Keratinocyte (primary cell): ENCODE measurements at regions not wholly inside any gene's neighbourhood (a gene's known extent, or its start where the extent isn't known, plus 50 kb on each side); places are given as distances from the start of the nearest gene placed in this dataset.
A peak's percentile ranks its signal among the peaks of the same experiment; 100 is the strongest.

Experiments
- DNase-seq: peaks from one replicate; pipeline ENCODE4 v3.0.0-alpha.2; 2011; ENCODE audit warnings: low read depth, missing footprints, low spot score
- FAIRE-seq: peaks from 2 replicates; lab custom pipeline; 2011; peaks lifted over from hg19 to GRCh38; lab: Jason Lieb, UNC
- H2AFZ ChIP-seq: 2 replicates; pipeline ENCODE4 v1.6.0; 2012; ENCODE audit warnings: low read length, control low read depth, inconsistent platforms; ENCODE audit not compliant: control insufficient read depth
- H3K27ac ChIP-seq: 2 replicates; pipeline ENCODE4 v1.5.1; 2011; ENCODE audit warnings: low read length; ENCODE audit not compliant: control insufficient read depth, insufficient read depth
- H3K27me3 ChIP-seq: 3 replicates; pipeline ENCODE4 v1.6.0; 2011; ENCODE audit warnings: low read length; ENCODE audit not compliant: control insufficient read depth, insufficient read depth; ENCODE audit errors: extremely low read depth
- H3K36me3 ChIP-seq, 2 experiments: 2 replicates in 1 of 2; 3 replicates in 1 of 2; pipeline ENCODE4 v1.5.1; 2011; ENCODE audit warnings: low read length in 2 of 2, mild to moderate bottlenecking in 1 of 2; ENCODE audit not compliant: control insufficient read depth in 2 of 2, insufficient read depth in 2 of 2; ENCODE audit errors: extremely low read depth in 1 of 2
- H3K4me1 ChIP-seq: 3 replicates; pipeline ENCODE4 v1.5.1; 2011; ENCODE audit warnings: low read length; ENCODE audit not compliant: control insufficient read depth, insufficient read depth; ENCODE audit errors: extremely low read depth
- H3K4me2 ChIP-seq: 3 replicates; pipeline ENCODE4 v1.6.0; 2011; ENCODE audit warnings: low read depth, low read length; ENCODE audit not compliant: control insufficient read depth, insufficient read depth; ENCODE audit errors: extremely low read depth
- H3K4me3 ChIP-seq, 3 experiments: fragments of 200-600 bp in 1 of 3; sonication (generic) in 1 of 3; 2 replicates in 2 of 3; 3 replicates in 1 of 3; pipeline ENCODE4 v1.5.1; 2011 to 2016; ENCODE audit warnings: low read length in 3 of 3, mild to moderate bottlenecking in 3 of 3, control low read depth in 2 of 3, inconsistent platforms in 1 of 3, low read depth in 1 of 3, mixed read lengths in 1 of 3, mixed run types in 1 of 3, moderate library complexity in 1 of 3; ENCODE audit not compliant: control insufficient read depth in 2 of 3, insufficient read depth in 2 of 3; ENCODE audit errors: extremely low read depth in 1 of 3
- H3K79me2 ChIP-seq: 2 replicates; pipeline ENCODE4 v1.6.0; 2012; ENCODE audit warnings: low read length; ENCODE audit not compliant: control insufficient read depth, insufficient read depth
- H3K9ac ChIP-seq: 3 replicates; pipeline ENCODE4 v1.6.0; 2011; ENCODE audit warnings: low read length; ENCODE audit not compliant: control insufficient read depth, insufficient read depth; ENCODE audit errors: extremely low read depth
- H3K9me1 ChIP-seq: 3 replicates; pipeline ENCODE4 v1.6.0; 2011; ENCODE audit warnings: low read length; ENCODE audit not compliant: control insufficient read depth, insufficient read depth; ENCODE audit errors: extremely low read depth
- H3K9me3 ChIP-seq: 2 replicates; pipeline ENCODE4 v1.5.1; 2012; ENCODE audit warnings: low read depth, low read length; ENCODE audit not compliant: control insufficient read depth
- H4K20me1 ChIP-seq: 3 replicates; pipeline ENCODE4 v1.6.0; 2011; ENCODE audit warnings: low read length; ENCODE audit not compliant: control insufficient read depth, insufficient read depth; ENCODE audit errors: extremely low read depth
- EZH2 ChIP-seq: IDR thresholded peaks from one replicate; pipeline ENCODE4 v1.6.1; 2012; ENCODE audit warnings: inconsistent platforms, mild to moderate bottlenecking, low read length, moderate library complexity
- dilution Hi-C: fragments of 300-500 bp; cut with MboI; formaldehyde crosslinking; loops from one replicate; pipeline ENCODE4 v1.7.0; 2020; ENCODE audit warnings: low sequenced_read_pairs; ENCODE audit not compliant: extremely low pct_ligation_motif_present
- TF ChIP-seq, protein P1 (sequence below), 3 experiments: IDR thresholded peaks in 1 of 3; conservative IDR thresholded peaks in 1 of 3; optimal IDR thresholded peaks in 1 of 3; 2 replicates in 2 of 3; 3 replicates in 1 of 3; pipeline versions ENCODE3 to v1.5.1; 2011; ENCODE audit warnings: low read length in 3 of 3, mild to moderate bottlenecking in 3 of 3, moderate library complexity in 2 of 3, control low read depth in 1 of 3, inconsistent platforms in 1 of 3; ENCODE audit not compliant: insufficient read depth in 2 of 3; ENCODE audit errors: extremely low read depth in 1 of 3

- Histone ChIP-seq H3K4me1 (peaks cover 8% of the 10 kb centered on the region), H3K4me3 (no peak overlapping the region), H3K79me2 (no peaks in the 10 kb centered on the region), H3K9me1 (no peaks in the 10 kb centered on the region), H3K9ac (no peak overlapping the region), H3K27me3 (no peaks in the 10 kb centered on the region), H3K36me3 (no peaks in the 10 kb centered on the region), H3K9me3 (no peaks in the 10 kb centered on the region), H3K4me2 (no peak overlapping the region), H4K20me1 (no peaks in the 10 kb centered on the region), H3K27ac (no peak overlapping the region), H2AFZ (no peak overlapping the region)
- dilution Hi-C loops = no loop called here
- FAIRE-seq (peak; percentile 17), DNase-seq (no peak)
- TF ChIP-seq, protein P1, sequence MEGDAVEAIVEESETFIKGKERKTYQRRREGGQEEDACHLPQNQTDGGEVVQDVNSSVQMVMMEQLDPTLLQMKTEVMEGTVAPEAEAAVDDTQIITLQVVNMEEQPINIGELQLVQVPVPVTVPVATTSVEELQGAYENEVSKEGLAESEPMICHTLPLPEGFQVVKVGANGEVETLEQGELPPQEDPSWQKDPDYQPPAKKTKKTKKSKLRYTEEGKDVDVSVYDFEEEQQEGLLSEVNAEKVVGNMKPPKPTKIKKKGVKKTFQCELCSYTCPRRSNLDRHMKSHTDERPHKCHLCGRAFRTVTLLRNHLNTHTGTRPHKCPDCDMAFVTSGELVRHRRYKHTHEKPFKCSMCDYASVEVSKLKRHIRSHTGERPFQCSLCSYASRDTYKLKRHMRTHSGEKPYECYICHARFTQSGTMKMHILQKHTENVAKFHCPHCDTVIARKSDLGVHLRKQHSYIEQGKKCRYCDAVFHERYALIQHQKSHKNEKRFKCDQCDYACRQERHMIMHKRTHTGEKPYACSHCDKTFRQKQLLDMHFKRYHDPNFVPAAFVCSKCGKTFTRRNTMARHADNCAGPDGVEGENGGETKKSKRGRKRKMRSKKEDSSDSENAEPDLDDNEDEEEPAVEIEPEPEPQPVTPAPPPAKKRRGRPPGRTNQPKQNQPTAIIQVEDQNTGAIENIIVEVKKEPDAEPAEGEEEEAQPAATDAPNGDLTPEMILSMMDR (optimal IDR thresholded peaks at IDR 0.05 in 1 of 3, IDR thresholded peaks at IDR 0.05 in 1 of 3, conservative IDR thresholded peaks at IDR 0.05 in 1 of 3; ENCODE audit: extremely low read depth in 1 of 3, insufficient read depth in 2 of 3, low read length in 3 of 3) = no peak
- no peak for TF ChIP-seq EZH2
Measured at GRCh38 chr7:101681170-101682007, 52.3 kb upstream of the MYL10 start.

DNA sequence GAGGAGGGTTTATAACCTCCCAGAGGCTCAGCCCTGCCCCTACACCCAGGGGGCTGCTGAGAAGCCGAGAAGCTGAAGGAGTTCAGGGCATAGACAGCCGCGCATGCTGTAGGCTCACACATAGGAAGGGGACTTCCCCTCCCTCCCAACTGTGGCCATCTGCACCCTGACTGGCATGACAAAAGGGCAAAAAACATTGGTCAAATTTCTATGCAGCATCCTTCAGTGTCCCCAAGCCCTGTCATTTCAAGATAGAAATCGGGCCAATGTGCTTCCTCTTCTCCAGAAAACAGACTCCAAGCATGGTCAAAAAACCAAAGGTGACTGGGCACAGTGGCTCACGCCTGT lies 55.9 kb upstream of the MYL10 start:
- TF ChIP-seq EZH2 = no peak
- TF ChIP-seq, protein P1 (optimal IDR thresholded peaks at IDR 0.05 in 1 of 3, IDR thresholded peaks at IDR 0.05 in 1 of 3, conservative IDR thresholded peaks at IDR 0.05 in 1 of 3; ENCODE audit: extremely low read depth in 1 of 3, insufficient read depth in 2 of 3, low read length in 3 of 3) = no peak
- Histone ChIP-seq H3K4me1 (peaks cover 12% of the 10 kb centered on the region), H3K79me2 (no peaks in the 10 kb centered on the region), H3K9me3 (no peaks in the 10 kb centered on the region), H3K9ac (no peak overlapping the region), H4K20me1 (no peaks in the 10 kb centered on the region), H3K4me2 (no peak overlapping the region), H3K27ac (no peak overlapping the region), H3K9me1 (no peaks in the 10 kb centered on the region), H3K4me3 (no peak overlapping the region), H3K27me3 (peaks cover 5% of the 10 kb centered on the region), H2AFZ (no peak overlapping the region), H3K36me3 (no peaks in the 10 kb centered on the region)
- no peak for FAIRE-seq
- DNase-seq = no peak
- dilution Hi-C loops = no loop called here
